HEK293T (cell line): ENCODE measurements at regions not wholly inside any gene's neighbourhood (a gene's known extent, or its start where the extent isn't known, plus 50 kb on each side); places are given as distances from the start of the nearest gene placed in this dataset.

Source experiments
- ARNT ChIP-seq: fragments of 450-650 bp; IDR thresholded peaks from 2 replicates; pipeline ENCODE4 v1.6.1; 2017; ENCODE audit warnings: mild to moderate bottlenecking
- BHLHE40 ChIP-seq: fragments of 450-650 bp; IDR thresholded peaks from 2 replicates; pipeline ENCODE4 v1.6.1; 2016; ENCODE audit warnings: mild to moderate bottlenecking, moderate library complexity, borderline replicate concordance
- FOXA1 ChIP-seq: fragments of 450-650 bp; IDR thresholded peaks from 2 replicates; pipeline ENCODE4 v1.6.1; 2016; ENCODE audit warnings: mild to moderate bottlenecking
- FOXM1 ChIP-seq: fragments of 450-650 bp; IDR thresholded peaks from 2 replicates; pipeline ENCODE4 v1.6.1; 2017; ENCODE audit warnings: mild to moderate bottlenecking, borderline replicate concordance
- NFRKB ChIP-seq: fragments of 450-650 bp; IDR thresholded peaks from 2 replicates; pipeline ENCODE4 v1.6.1; 2016; ENCODE audit warnings: mild to moderate bottlenecking, moderate library complexity
- PKNOX1 ChIP-seq: fragments of 450-650 bp; IDR thresholded peaks from 2 replicates; pipeline ENCODE4 v1.6.1; 2016
- SP1 ChIP-seq: fragments of 450-650 bp; IDR thresholded peaks from 2 replicates; pipeline ENCODE4 v1.6.1; 2017
- ZNF384 ChIP-seq: fragments of 450-650 bp; IDR thresholded peaks from 2 replicates; pipeline ENCODE4 v1.6.1; 2016

GRCh38 chr14:61618448-61618847, 76.9 kb upstream of the HIF1A start:
- TF ChIP-seq PKNOX1 (no peak), ARNT (no peak), SP1 (no peak), ZNF384 (no peak), NFRKB (no peak), FOXM1 (no peak), FOXA1 (no peak), BHLHE40 (no peak)
